ENCODE measurements at regions not wholly inside any gene's neighbourhood (a gene's known extent, or its start where the extent isn't known, plus 50 kb on each side); places are given as distances from the start of the nearest gene placed in this dataset.

GRCh38 chr3:191624299-191624698, 163.3 kb downstream of the PYDC2 start:
- TF ChIP-seq CTCF (IDR thresholded peaks at IDR 0.05; ENCODE audit: insufficient read depth, low read depth, low read length) (no peak), EZH2 (IDR thresholded peaks at IDR 0.05; ENCODE audit: insufficient read depth, low read length) (no peak)
